PC-3 (cell line): ENCODE measurements at regions not wholly inside any gene's neighbourhood (a gene's known extent, or its start where the extent isn't known, plus 50 kb on each side); places are given as distances from the start of the nearest gene placed in this dataset.

ENCODE experiments used
- EZH2 ChIP-seq: fragments of 300-600 bp; sonication (generic); IDR thresholded peaks from one replicate; pipeline ENCODE4 v1.6.1; 2017; ENCODE audit warnings: antibody characterized with exemption, mild to moderate bottlenecking, low read length; ENCODE audit not compliant: unreplicated experiment
- TF ChIP-seq, protein P1 (sequence below): fragments of 300-600 bp; sonication (generic); conservative IDR thresholded peaks from 2 replicates; pipeline ENCODE4 v1.5.1; 2017; ENCODE audit warnings: antibody characterized with exemption, low read depth, mild to moderate bottlenecking, low read length

DNA sequence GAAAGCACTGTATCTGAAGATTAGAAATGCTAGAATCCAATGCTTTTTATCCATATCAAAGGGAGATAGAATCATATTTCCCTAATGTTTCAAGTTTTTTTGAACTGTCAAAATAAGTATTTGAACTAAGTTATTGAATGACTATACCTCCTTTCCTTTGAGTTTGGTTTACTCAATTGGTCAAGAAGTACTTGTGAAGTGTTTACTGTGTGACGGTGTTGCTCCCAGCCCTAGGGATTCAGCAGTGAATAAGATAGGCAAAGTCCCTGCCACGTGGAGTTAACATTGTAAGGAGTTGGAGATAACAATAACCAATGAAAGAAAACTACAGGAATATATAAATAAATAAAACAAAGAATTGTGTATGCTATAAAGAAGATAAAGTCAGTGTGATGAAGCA lies 535.9 kb downstream of the FRK start:
- TF ChIP-seq, protein P1, sequence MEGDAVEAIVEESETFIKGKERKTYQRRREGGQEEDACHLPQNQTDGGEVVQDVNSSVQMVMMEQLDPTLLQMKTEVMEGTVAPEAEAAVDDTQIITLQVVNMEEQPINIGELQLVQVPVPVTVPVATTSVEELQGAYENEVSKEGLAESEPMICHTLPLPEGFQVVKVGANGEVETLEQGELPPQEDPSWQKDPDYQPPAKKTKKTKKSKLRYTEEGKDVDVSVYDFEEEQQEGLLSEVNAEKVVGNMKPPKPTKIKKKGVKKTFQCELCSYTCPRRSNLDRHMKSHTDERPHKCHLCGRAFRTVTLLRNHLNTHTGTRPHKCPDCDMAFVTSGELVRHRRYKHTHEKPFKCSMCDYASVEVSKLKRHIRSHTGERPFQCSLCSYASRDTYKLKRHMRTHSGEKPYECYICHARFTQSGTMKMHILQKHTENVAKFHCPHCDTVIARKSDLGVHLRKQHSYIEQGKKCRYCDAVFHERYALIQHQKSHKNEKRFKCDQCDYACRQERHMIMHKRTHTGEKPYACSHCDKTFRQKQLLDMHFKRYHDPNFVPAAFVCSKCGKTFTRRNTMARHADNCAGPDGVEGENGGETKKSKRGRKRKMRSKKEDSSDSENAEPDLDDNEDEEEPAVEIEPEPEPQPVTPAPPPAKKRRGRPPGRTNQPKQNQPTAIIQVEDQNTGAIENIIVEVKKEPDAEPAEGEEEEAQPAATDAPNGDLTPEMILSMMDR: no peak
- no peak for TF ChIP-seq EZH2
